Caco-2 (cell line): ENCODE measurements at regions not wholly inside any gene's neighbourhood (a gene's known extent, or its start where the extent isn't known, plus 50 kb on each side); places are given as distances from the start of the nearest gene placed in this dataset.

Experiments
- BruUV-seq: library from RNA; stranded (reverse); fragments of 400-500 nt; replicated peaks from 2 replicates; lab custom pipeline; 2021; lab: Mats Ljungman, UMichigan
- CTCF ChIA-PET: fragments of 300-600 bp; sonication (Branson Sonifier 250); formaldehyde crosslinking; loops from one replicate; lab custom pipeline; 2022; ENCODE audit warnings: antibody characterized with exemption; lab: Charles Lee
- POLR2A ChIA-PET: fragments of 300-600 bp; sonication (Branson Sonifier 250); formaldehyde crosslinking; loops from one replicate; lab custom pipeline; 2022; ENCODE audit warnings: antibody characterized with exemption; lab: Charles Lee
- DNase-seq, 2 experiments: peaks; one replicate each; pipeline versions ENCODE4 v3.0.0 to v3.0.0-alpha.2; 2020 to 2022
- H3K27me3 ChIP-seq: replicated peaks from 2 replicates; pipeline ENCODE4 v1.6.0; 2011; ENCODE audit warnings: low read length; ENCODE audit not compliant: control insufficient read depth, insufficient read depth
- H3K36me3 ChIP-seq: 2 replicates; pipeline ENCODE4 v1.5.1; 2011; ENCODE audit warnings: low read length; ENCODE audit not compliant: control insufficient read depth, insufficient read depth
- H3K4me1 ChIP-seq: fragments of 250-450 bp; sonication (Bioruptor Pico); 2 replicates; pipeline ENCODE4 v1.5.1; 2020; ENCODE audit warnings: mild to moderate bottlenecking
- H3K4me3 ChIP-seq: 2 replicates; pipeline ENCODE4 v1.5.1; 2011; ENCODE audit warnings: low read depth, mild to moderate bottlenecking, control low read depth, low read length
- H3K9me3 ChIP-seq: fragments of 250-450 bp; sonication (Bioruptor Pico); 2 replicates; pipeline ENCODE4 v1.5.1; 2020; ENCODE audit warnings: mild to moderate bottlenecking, moderate library complexity
- H3K27ac Mint-ChIP-seq: one replicate; pipeline ENCODE4 v1.8.0; 2022; ENCODE audit warnings: mixed read lengths; ENCODE audit not compliant: unreplicated experiment
- H3K27me3 Mint-ChIP-seq: one replicate; pipeline ENCODE4 v1.8.0; 2022; ENCODE audit warnings: mixed read lengths; ENCODE audit not compliant: insufficient read depth, unreplicated experiment
- H3K36me3 Mint-ChIP-seq: one replicate; pipeline ENCODE4 v1.8.0; 2022; ENCODE audit warnings: mild to moderate bottlenecking, mixed read lengths; ENCODE audit not compliant: insufficient read depth, unreplicated experiment
- H3K4me1 Mint-ChIP-seq: one replicate; pipeline ENCODE4 v1.8.0; 2022; ENCODE audit warnings: low read depth, mixed read lengths; ENCODE audit not compliant: unreplicated experiment
- H3K4me3 Mint-ChIP-seq: one replicate; pipeline ENCODE4 v1.8.0; 2022; ENCODE audit warnings: mild to moderate bottlenecking, moderate library complexity, mixed read lengths; ENCODE audit not compliant: unreplicated experiment
- H3K9me3 Mint-ChIP-seq: one replicate; pipeline ENCODE4 v1.8.0; 2022; ENCODE audit warnings: mixed read lengths; ENCODE audit not compliant: unreplicated experiment
- intact Hi-C: fragments of 100-400 bp; cut with micrococcal nuclease; formaldehyde crosslinking; loops from one replicate; pipeline ENCODE4 v1.10.0; 2022; ENCODE audit not compliant: unreplicated experiment
- TF ChIP-seq, protein P1 (sequence below), 2 experiments: fragments of 200-600 bp in 1 of 2; IDR thresholded peaks; 1 replicate in 1 of 2; 2 replicates in 1 of 2; pipeline versions ENCODE4 v1.5.1 to v1.8.0; 2011 to 2022; ENCODE audit warnings: antibody characterized with exemption in 1 of 2, control low read depth in 1 of 2, inconsistent platforms in 1 of 2, low read depth in 1 of 2, low read length in 1 of 2, mild to moderate bottlenecking in 1 of 2, moderate library complexity in 1 of 2; ENCODE audit not compliant: insufficient read depth in 1 of 2, severe bottlenecking in 1 of 2, unreplicated experiment in 1 of 2

DNA sequence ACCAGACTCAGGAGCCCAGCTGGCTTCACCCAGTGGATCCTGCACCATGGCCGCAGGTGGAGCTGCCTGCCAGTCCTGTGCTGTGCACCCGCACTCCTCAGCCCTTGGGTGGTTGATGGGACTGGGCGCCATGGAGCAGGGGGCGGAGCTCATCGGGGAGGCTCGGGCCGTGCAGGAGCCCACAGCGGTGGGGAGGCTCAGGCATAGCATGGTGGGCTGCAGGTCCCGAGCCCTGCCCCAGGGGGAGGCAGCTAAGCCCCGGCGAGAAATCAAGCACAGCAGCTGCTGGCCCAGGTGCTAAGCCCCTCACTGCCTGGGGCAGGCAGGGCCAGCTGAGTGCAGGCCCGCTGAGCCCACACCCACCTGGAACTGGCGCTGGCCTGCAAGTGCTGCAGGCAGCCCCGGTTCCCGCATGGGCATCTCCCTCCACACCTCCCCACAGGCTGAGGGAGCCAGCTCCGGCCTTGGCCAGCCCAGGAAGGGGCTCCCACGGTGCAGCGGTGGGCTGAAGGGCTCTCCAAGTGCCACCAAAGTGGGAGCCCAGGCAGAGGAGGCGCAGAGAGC, 464.1 kb upstream of the DIPK2B start:
- POLR2A ChIA-PET = no interaction called here

DNA sequence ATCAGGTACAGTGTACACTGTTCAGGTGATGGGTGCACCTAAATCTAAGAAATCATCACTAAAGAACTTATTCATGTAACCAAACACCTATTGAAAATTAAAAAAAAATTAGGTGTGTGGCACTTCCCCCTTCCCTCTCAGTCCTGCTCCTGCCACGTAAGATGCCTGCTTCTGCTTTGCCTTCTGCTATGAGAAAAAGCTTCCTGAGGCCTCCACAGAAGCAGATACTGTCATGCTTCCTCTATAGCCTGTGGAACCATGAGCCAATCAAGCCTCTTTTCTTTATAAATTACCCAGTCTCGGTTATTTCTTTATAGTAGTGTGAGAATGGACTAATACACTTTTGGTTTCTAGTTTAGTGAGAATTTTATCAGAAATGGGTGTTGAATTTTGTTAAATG, 459.8 kb upstream of the DIPK2B start:
- H3K27me3 ChIP-seq = no peaks in the 10 kb centered on the region
- H3K27me3 Mint-ChIP-seq = no peaks in the 10 kb centered on the region
- H3K9me3 Mint-ChIP-seq = no peaks in the 10 kb centered on the region
- CTCF ChIA-PET = no interaction called here
- no peak overlapping the region for H3K27ac Mint-ChIP-seq
- H3K4me3 ChIP-seq = no peak overlapping the region
- DNase-seq = no peak
- no peak overlapping the region for H3K4me3 Mint-ChIP-seq
- intact Hi-C loops = no loop called here
- no peaks in the 10 kb centered on the region for H3K4me1 Mint-ChIP-seq
- H3K36me3 Mint-ChIP-seq = no peaks in the 10 kb centered on the region
- no TSS peak for BruUV-seq
- POLR2A ChIA-PET = no interaction called here
- TF ChIP-seq, protein P1, sequence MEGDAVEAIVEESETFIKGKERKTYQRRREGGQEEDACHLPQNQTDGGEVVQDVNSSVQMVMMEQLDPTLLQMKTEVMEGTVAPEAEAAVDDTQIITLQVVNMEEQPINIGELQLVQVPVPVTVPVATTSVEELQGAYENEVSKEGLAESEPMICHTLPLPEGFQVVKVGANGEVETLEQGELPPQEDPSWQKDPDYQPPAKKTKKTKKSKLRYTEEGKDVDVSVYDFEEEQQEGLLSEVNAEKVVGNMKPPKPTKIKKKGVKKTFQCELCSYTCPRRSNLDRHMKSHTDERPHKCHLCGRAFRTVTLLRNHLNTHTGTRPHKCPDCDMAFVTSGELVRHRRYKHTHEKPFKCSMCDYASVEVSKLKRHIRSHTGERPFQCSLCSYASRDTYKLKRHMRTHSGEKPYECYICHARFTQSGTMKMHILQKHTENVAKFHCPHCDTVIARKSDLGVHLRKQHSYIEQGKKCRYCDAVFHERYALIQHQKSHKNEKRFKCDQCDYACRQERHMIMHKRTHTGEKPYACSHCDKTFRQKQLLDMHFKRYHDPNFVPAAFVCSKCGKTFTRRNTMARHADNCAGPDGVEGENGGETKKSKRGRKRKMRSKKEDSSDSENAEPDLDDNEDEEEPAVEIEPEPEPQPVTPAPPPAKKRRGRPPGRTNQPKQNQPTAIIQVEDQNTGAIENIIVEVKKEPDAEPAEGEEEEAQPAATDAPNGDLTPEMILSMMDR (IDR thresholded peaks at IDR 0.05; ENCODE audit: insufficient read depth in 1 of 2, low read depth in 1 of 2, low read length in 1 of 2, severe bottlenecking in 1 of 2, unreplicated experiment in 1 of 2) = no peak
- no peaks in the 10 kb centered on the region for H3K4me1 ChIP-seq
- H3K9me3 ChIP-seq = no peaks in the 10 kb centered on the region
- no peaks in the 10 kb centered on the region for H3K36me3 ChIP-seq

More for the DNA sequence above, 464.1 kb upstream of the DIPK2B start:
- Histone ChIP-seq H3K4me3 (no peak overlapping the region), H3K36me3 (no peaks in the 10 kb centered on the region), H3K9me3 (no peaks in the 10 kb centered on the region), H3K27me3 (no peaks in the 10 kb centered on the region), H3K4me1 (no peaks in the 10 kb centered on the region)
- CTCF ChIA-PET = no interaction called here
- Mint-ChIP-seq H3K27me3 (no peaks in the 10 kb centered on the region), H3K36me3 (no peaks in the 10 kb centered on the region), H3K27ac (no peak overlapping the region), H3K4me3 (no peak overlapping the region), H3K4me1 (no peaks in the 10 kb centered on the region), H3K9me3 (no peaks in the 10 kb centered on the region)
- BruUV-seq = no TSS peak
- intact Hi-C loops = no loop called here
- DNase-seq = no peak
- TF ChIP-seq, protein P1 (IDR thresholded peaks at IDR 0.05; ENCODE audit: insufficient read depth in 1 of 2, low read depth in 1 of 2, low read length in 1 of 2, severe bottlenecking in 1 of 2, unreplicated experiment in 1 of 2) = no peak

DNA sequence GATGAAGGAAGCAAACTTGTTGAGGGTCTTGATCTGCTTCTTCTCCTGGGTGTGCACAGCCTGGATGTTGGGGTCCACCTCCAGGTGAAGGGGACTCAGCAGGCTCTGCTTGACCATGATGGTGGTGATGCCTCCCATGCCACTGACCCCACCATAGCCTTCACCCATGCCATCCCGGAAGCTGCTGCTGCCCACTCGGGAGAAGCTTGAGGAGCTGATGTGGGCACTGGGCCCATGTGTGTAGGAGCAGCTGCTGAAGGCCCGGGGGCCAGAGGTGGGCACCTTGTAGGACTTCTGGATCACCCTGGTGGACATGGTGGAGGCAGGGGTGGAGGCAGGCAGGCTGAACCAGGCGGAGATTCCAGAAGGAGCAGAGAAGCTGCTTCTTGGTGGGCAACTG, 432.7 kb upstream of the DIPK2B start:
- no peaks in the 10 kb centered on the region for H3K9me3 ChIP-seq
- H3K4me3 Mint-ChIP-seq = no peak overlapping the region
- TF ChIP-seq, protein P1 (IDR thresholded peaks at IDR 0.05; ENCODE audit: insufficient read depth in 1 of 2, low read depth in 1 of 2, low read length in 1 of 2, severe bottlenecking in 1 of 2, unreplicated experiment in 1 of 2) = no peak
- BruUV-seq = no TSS peak
- no peaks in the 10 kb centered on the region for H3K4me1 ChIP-seq
- no peaks in the 10 kb centered on the region for H3K9me3 Mint-ChIP-seq
- H3K27me3 ChIP-seq = no peaks in the 10 kb centered on the region
- intact Hi-C loops = no loop called here
- H3K27me3 Mint-ChIP-seq = no peaks in the 10 kb centered on the region
- no peaks in the 10 kb centered on the region for H3K36me3 ChIP-seq
- no peak overlapping the region for H3K27ac Mint-ChIP-seq
- no peaks in the 10 kb centered on the region for H3K4me1 Mint-ChIP-seq
- DNase-seq = no peak
- H3K36me3 Mint-ChIP-seq = no peaks in the 10 kb centered on the region
- ChIA-PET CTCF (no interaction called here), POLR2A (no interaction called here)
- H3K4me3 ChIP-seq = no peak overlapping the region
